ENCODE measurements at regions not wholly inside any gene's neighbourhood (a gene's known extent, or its start where the extent isn't known, plus 50 kb on each side); places are given as distances from the start of the nearest gene placed in this dataset.

GRCh38 chrX:5458300-5458842, 770.3 kb downstream of the NLGN4X start:
- TF ChIP-seq CTCF (IDR thresholded peaks at IDR 0.05; ENCODE audit: low read length) = peak; percentile 14; the same call in 1 of the 2 replicates
- TF ChIP-seq EZH2 (IDR thresholded peaks at IDR 0.05; ENCODE audit: borderline replicate concordance, low read length) = no peak

Measured in OCI-LY1 (cell line).